Motor neuron (in vitro differentiated cells): ENCODE measurements at regions not wholly inside any gene's neighbourhood (a gene's known extent, or its start where the extent isn't known, plus 50 kb on each side); places are given as distances from the start of the nearest gene placed in this dataset.

Experiments
- ATAC-seq, 8 experiments: fragments of 200-7000 bp; cut with Tn5 transposase; replicated peaks in 6 of 8; 2 replicates each; pipeline ENCODE4 v1.8.0; 2021; ENCODE audit warnings: mild to moderate bottlenecking in 8 of 8, moderate library complexity in 8 of 8
- H3K27ac ChIP-seq, 2 donors: fragments of 250-450 bp; sonication (Bioruptor Pico); 2 replicates each; pipeline ENCODE4 v1.9.0; 2021; ENCODE audit warnings: antibody characterized with exemption in 2 of 2, mild to moderate bottlenecking in 2 of 2, moderate library complexity in 1 of 2
- H3K4me1 ChIP-seq, 2 donors: fragments of 250-450 bp; sonication (Bioruptor Pico); replicated peaks in 1 of 2; 2 replicates each; pipeline ENCODE4 v1.6.1; 2021; ENCODE audit warnings: antibody characterized with exemption in 2 of 2, mild to moderate bottlenecking in 2 of 2, moderate library complexity in 1 of 2
- H3K4me3 ChIP-seq, 5 donors: fragments of 250-450 bp; sonication (Bioruptor Pico); 2 replicates each; pipeline ENCODE4 v1.9.0; 2021; ENCODE audit warnings: antibody characterized with exemption in 5 of 5, mild to moderate bottlenecking in 5 of 5, moderate library complexity in 4 of 5
- WGBS, 10 experiments: fragments of 450-650 bp; shearing (Covaris generic); methylation state at CpG; one replicate each; pipeline ENCODE4 v1.0.0; 2022; 5-methylcytosine and 5-hydroxymethylcytosine counted together
- in situ Hi-C, 9 experiments: fragments of 400-800 bp; cut with MboI; loops; one replicate each; pipeline ENCODE4 v1.15.0; 2021; ENCODE audit warnings: low sequenced_read_pairs in 9 of 9, low pct_unique_long_range_greater_than_20kb in 2 of 9; ENCODE audit not compliant: unreplicated experiment in 9 of 9

DNA sequence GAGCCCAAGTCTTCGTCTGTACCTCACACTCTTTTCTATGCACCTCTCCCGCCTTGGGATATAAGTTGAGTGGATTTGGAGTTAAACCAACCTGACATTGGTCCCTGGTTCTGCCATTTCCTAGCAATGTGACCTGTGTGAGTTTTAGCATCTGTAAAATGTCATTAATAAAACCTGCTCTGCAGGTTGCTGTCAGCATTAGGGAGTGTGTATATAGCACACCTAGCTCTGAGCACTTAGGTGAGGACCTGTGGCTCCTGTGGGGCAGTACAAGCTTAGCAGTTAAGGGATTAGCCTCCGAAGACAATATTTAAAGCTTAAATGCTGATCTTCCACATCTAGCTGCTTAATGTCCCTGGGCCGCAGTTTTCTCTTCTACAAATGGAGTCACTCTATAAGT lies 248.0 kb downstream of the TMEM114 start:
- WGBS, 10 experiments: 0 to 84% (median 63%) methylated on average over 1 to 3 of the region's 4 CpGs; no CpG with 5 or more reads in 3 of the 10 experiments
- no peak for ATAC-seq
- in situ Hi-C loops: no loop called here
- Histone ChIP-seq H3K4me3 (no peak overlapping the region), H3K27ac (no peak overlapping the region), H3K4me1 (peaks cover 0 to 2% of the 10 kb centered on the region in 2 donors)

DNA sequence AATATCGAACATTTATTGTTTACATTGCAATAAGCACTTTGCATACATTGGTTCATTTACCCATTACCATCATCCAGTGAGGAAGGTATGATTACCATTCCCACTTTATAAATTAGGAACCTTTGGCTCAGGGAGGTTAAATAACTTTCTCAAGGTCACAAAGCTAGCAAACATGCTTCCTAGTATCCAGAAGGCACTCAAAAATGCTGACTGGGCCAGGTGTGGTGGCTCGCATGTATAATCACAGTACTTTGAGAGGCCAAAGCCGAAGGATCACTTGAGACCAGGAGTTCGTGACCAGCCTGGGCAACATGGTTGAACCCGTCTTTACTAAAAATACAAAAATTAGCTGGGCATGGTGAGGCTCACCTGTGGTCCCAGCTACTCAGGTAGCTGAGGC lies 259.6 kb downstream of the TMEM114 start:
- in situ Hi-C loops: no loop called here
- 0 to 89% (median 60%) methylated on average over 1 to 5 of the region's 5 CpGs; no CpG with 5 or more reads in 2 of the 10 experiments for WGBS, 10 experiments
- no peak for ATAC-seq
- H3K4me1 ChIP-seq: peaks cover 0 to 7% of the 10 kb centered on the region in 2 donors
- H3K27ac ChIP-seq: no peak overlapping the region
- no peak overlapping the region for H3K4me3 ChIP-seq

DNA sequence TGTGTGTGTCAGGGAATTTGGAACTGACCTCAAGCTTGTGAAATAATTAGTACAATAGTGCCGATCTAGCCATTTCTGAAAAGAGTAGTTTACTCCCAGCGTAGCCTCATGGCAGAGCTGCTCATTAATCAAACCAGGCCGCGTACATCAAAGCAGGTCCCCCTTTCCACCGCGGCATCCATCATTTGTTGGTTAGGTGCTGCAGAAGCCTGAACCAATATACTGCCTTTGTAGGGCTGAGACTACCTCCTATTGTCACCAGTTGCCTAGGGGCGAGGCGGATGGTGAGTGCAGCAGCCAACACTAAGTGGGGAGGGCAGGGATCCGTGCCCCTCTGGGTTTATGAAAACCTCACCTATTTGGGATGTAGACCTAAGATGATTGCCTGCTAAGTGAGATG lies 264.1 kb downstream of the TMEM114 start:
- 0 to 67% (median 43%) methylated on average over 1 to 9 of the region's 9 CpGs; no CpG with 5 or more reads in 1 of the 10 experiments for whole genome bisulfite sequencing, 10 experiments

DNA sequence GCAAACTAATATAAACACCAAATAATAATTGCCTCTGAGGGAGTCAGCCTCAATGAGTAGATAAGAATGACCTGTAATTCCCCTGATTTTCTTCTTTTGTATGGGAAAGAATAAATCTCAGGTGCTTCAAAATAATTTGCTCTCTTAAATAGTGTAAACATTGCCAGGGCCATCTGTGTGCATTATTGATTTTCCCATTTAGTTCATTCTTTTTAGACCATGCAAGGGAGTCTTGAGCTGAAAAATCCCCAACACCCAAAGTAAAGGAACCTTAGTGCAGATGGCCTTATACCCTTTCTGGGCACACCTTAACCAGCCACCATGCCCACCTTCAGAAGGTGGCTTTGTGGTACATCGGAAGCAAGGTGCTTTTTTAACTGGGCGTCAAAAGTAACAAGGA lies 267.2 kb downstream of the TMEM114 start:
- Histone ChIP-seq H3K27ac (no peak overlapping the region), H3K4me3 (no peak overlapping the region), H3K4me1 (peaks cover 0 to 7% of the 10 kb centered on the region in 2 donors)
- WGBS, 10 experiments: 25 to 100% (median 90%) methylated on average over 1 to 2 of the region's 2 CpGs; no CpG with 5 or more reads in 2 of the 10 experiments
- no peak for ATAC-seq
- in situ Hi-C loops: no loop called here

More for the DNA sequence above, 264.1 kb downstream of the TMEM114 start:
- no peak overlapping the region for H3K4me3 ChIP-seq
- ATAC-seq: peak in 2 of 8 experiments; percentile 84 to 86
- H3K4me1 ChIP-seq: peaks cover 0 to 7% of the 10 kb centered on the region in 2 donors
- no peak overlapping the region for H3K27ac ChIP-seq
- in situ Hi-C loops: no loop called here

DNA sequence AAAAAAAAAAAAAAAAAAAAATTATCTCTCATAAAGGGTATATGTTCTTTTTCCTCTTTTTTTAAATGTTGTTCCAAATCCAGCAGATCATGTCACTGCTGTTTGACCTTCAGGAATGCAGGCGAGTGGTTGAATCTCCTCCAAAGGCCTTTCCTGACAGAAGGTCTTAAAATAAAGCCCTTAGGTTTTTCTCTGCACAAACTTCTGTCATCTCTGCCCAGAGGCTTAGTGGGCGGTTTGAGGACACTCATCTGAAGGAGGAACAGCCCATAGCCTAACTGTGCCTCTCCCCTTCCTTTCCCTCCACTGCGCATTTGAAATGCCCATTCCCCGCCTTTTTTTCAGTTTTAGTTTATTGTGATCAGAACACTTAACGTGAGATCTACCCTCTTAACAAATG lies 270.2 kb downstream of the TMEM114 start:
- H3K4me3 ChIP-seq: no peak overlapping the region
- WGBS, 10 experiments: 0 to 83% (median 54%) methylated on average over 1 to 5 of the region's 5 CpGs
- in situ Hi-C loops: no loop called here

DNA sequence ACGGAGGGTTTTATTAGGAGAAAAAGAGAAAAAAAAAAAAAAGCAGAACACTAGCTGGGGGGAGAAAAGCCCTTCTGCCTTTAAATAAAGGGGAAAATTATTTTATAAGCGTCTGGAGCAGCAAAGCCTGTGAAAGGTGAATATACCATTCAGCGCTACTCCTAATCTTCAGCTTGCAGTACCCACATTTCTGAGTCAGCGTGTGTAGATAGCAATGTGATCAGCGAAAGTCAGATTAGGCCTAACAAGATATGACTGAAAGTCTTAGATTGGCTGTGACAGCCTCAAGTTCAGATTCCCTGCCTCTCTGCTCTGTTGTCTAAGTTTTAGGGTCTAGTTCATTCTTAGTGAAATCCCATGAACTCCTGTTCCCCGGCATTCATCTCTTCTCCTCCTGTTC lies 279.5 kb downstream of the TMEM114 start:
- no peak overlapping the region for H3K27ac ChIP-seq
- no peak for ATAC-seq
- no peaks in the 10 kb centered on the region for H3K4me1 ChIP-seq
- WGBS, 10 experiments: 0 to 84% (median 55%) methylated on average over 2 to 6 of the region's 6 CpGs
- in situ Hi-C loops: no loop called here
- no peak overlapping the region for H3K4me3 ChIP-seq

More for the DNA sequence above, 270.2 kb downstream of the TMEM114 start:
- no peak for ATAC-seq
- no peaks in the 10 kb centered on the region for H3K4me1 ChIP-seq
- no peak overlapping the region for H3K27ac ChIP-seq

DNA sequence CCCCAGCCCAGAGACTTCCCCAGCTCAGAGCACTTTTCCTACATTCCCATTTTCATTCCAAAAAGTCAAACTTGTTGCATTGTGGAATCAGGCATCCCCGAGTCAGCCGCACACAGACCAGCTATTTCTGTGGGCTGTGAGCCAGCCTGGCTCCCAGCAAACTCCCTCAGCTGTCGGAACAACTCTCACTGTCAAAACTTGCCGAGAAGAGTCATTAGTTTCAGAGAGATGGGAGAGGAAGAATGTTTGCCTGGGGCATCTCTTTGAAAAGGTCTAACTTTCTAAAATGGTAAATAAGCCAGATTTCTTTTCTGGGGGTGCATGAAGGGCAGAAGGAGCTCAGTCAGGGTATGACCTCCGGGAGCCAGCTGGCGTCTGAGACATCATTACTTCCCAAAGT lies 280.0 kb downstream of the TMEM114 start:
- in situ Hi-C loops: no loop called here
- no peak for ATAC-seq
- 0 to 79% (median 8%) methylated on average over 1 to 6 of the region's 6 CpGs; no CpG with 5 or more reads in 2 of the 10 experiments for WGBS, 10 experiments
- Histone ChIP-seq H3K4me1 (no peaks in the 10 kb centered on the region), H3K4me3 (no peak overlapping the region), H3K27ac (no peak overlapping the region)

DNA sequence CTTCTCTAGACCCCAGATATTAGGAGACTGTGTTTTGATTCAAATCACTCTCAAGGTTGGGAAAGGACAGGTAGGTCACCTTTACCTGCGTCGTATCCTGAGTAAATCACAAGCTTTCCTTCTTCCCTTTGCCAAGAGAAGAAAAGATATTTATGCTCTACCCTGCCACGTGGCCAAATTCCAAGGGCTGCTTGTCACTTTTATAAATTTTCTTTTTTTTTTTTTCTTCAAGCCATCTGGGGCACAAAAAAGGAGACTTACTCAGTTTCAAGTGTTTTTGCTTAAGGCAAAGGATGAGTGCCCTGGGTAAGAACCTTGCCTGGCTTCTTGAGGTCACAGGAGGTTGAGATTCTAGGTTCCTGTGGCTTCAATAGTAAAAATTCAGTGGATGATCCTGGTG lies 285.1 kb downstream of the TMEM114 start:
- H3K4me1 ChIP-seq: no peaks in the 10 kb centered on the region
- in situ Hi-C loops: no loop called here
- WGBS, 10 experiments: 0 to 86% (median 31%) methylated on average over 1 to 3 of the region's 3 CpGs; no CpG with 5 or more reads in 2 of the 10 experiments
- no peak overlapping the region for H3K4me3 ChIP-seq
- H3K27ac ChIP-seq: no peak overlapping the region
- ATAC-seq: no peak

DNA sequence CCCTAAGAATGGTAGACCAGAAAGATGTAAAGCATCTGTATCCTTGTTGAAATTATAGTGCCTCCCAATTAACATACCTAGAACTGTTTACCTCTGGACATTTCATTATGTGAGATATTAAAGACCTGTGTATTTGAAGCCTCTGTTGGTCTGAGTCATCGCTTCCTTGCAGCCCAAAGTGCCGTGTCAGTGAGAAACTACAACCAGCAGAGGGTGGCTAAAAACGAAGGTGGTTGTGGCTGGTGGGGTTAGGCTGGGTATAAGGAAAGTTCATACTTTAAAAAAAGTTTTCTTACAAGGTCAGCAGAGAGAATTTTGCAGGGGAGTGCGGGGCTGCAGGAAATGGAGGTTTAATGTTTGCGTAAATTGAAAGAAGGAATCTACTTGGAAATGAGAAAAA lies 290.7 kb downstream of the TMEM114 start:
- Histone ChIP-seq H3K4me3 (no peak overlapping the region), H3K27ac (no peak overlapping the region), H3K4me1 (peaks cover 0 to 20% of the 10 kb centered on the region in 2 donors)
- no peak for ATAC-seq
- in situ Hi-C loops: no loop called here
- WGBS, 10 experiments: 19 to 100% (median 60%) methylated on average over 1 to 5 of the region's 5 CpGs; no CpG with 5 or more reads in 1 of the 10 experiments

DNA sequence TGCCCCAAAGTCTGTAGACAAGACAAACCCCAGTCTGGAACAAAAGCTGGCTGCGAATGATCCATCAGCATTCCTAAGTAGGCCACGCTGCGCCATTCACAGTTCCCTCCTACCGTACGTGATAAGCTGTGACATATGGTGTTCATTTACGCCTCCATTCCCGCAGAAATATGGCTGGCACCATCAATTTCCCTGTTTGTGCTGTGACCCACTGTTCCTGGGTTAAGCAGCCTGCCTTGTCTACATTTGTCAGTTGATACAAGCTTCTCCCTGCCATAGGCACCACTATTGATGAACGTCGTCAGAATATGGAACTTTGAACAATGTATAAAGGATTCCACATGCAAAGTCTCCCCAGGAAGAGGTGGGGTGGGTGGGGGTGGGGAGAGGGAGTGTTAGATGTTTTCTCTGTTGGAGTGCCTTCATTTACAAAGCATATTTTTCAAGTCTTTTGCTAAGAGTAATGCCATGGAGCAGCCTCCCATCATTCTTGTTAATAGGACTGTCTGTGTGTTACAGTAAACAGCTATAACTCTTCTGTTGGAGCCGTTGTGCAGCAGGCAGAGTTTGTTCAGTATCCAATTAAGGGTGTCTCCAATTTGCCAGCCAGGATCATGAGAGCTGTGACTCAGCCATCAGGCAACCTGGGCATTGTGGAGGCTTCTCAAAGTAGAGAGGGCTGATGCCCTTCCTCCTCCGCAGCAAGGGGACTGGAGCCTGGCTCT lies 294.6 kb downstream of the TMEM114 start:
- Histone ChIP-seq H3K4me1 (peaks cover 0 to 20% of the 10 kb centered on the region in 2 donors), H3K4me3 (no peak overlapping the region), H3K27ac (peak overlapping the region in 1 of 2 donors; percentile 38)
- in situ Hi-C loops: no loop called here
- 14 to 68% (median 56%) methylated on average over 1 to 9 of the region's 11 CpGs; no CpG with 5 or more reads in 3 of the 10 experiments for WGBS, 10 experiments
- ATAC-seq: peak in 3 of 8 experiments; percentile 65 to 91 (median 87)

DNA sequence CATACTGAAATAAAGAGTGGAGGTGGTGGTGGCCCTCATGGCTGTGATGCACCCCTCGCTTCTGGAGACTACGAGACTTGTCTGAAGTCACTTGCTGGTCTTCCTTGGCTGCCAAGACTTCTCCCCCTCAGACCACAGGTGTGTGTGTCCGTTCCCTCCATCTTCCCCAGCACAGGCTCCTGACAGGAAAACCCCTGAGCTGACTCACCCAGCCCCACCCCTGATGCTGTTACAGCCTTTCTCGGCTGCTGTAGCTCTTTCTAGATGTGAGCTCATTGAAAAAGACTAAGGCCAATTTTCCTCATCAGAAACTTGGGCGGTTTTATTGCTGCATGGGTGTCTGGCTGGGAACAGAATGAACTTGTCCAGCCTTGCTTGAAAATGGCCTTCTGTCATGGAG lies 296.9 kb downstream of the TMEM114 start:
- peak in 2 of 8 experiments; percentile 52 to 57 for ATAC-seq
- Histone ChIP-seq H3K4me3 (no peak overlapping the region), H3K4me1 (peaks cover 0 to 20% of the 10 kb centered on the region in 2 donors), H3K27ac (no peak overlapping the region)
- in situ Hi-C loops: no loop called here
- 20 to 95% (median 45%) methylated on average over 1 to 3 of the region's 5 CpGs; no CpG with 5 or more reads in 6 of the 10 experiments for WGBS, 10 experiments

DNA sequence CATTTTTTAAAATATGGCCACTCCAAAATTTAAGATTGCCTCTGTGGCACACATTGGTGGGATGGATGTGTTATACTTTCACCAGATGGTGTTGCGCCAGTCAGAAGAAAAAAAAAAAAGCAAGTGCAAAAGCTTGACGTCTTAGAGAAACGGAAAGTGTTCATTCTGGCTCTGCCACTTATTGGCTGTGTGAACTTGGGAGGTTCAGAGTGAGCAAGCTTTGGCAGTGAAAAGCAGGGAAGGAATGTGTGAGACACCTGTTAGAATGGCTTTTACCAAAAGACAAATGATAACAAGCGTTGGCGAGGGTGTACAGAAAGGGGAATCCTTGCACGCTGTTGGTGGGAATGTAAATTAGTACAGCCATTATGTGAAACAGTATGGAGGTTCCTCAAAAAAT lies 298.0 kb downstream of the TMEM114 start:
- ATAC-seq: no peak
- Histone ChIP-seq H3K4me3 (no peak overlapping the region), H3K4me1 (peaks cover 0 to 20% of the 10 kb centered on the region in 2 donors), H3K27ac (no peak overlapping the region)
- 18 to 96% (median 51%) methylated on average over 2 to 6 of the region's 6 CpGs for WGBS, 10 experiments
- in situ Hi-C loops: no loop called here

DNA sequence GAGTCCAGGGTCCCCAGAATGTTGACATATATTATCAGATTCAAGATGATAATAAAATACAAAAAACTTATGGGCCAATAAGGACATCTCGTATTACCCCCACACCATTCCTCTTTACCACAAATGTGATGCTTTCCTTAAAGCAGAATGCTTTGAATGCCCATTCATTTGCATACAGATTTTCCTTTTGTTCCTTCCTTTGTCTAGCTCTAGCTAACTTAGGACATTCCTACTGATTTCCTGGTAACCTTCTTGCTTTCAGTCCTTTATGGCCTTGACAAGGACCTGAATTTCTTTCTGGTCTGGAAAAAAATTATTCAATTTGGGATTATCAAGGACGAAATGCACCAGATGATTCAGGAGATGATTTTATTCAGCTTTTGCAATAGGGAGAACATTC lies 304.0 kb downstream of the TMEM114 start:
- no peak overlapping the region for H3K4me3 ChIP-seq
- no peak overlapping the region for H3K27ac ChIP-seq
- no peak for ATAC-seq
- in situ Hi-C loops: no loop called here
- 0 to 65% (median 2%) methylated on average over 1 to 2 of the region's 2 CpGs; no CpG with 5 or more reads in 2 of the 10 experiments for WGBS, 10 experiments
- no peaks in the 10 kb centered on the region for H3K4me1 ChIP-seq

DNA sequence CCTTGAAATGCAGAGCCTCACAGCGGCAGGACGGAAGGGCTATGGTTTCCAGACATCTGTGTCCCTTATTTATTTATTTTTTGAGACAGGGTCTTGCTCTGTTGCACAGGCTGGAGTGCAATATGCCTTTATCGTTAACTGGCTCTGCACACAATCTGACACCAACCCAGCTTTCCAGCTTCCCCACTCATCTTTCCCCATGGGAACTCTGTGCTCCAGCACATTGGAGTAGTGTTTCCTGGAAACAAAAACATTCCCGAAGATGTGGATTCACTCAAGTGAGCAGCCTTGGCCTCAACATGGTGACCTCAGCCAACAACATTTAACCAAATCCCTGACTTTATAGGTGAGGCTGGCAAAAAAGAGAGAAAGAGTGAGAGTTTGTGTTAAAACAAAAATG lies 307.1 kb downstream of the TMEM114 start:
- WGBS, 10 experiments: 0 to 87% (median 47%) methylated on average over 1 to 4 of the region's 4 CpGs; no CpG with 5 or more reads in 4 of the 10 experiments

More for the DNA sequence above, 307.1 kb downstream of the TMEM114 start:
- in situ Hi-C loops: no loop called here
- H3K27ac ChIP-seq: no peak overlapping the region
- H3K4me1 ChIP-seq: no peaks in the 10 kb centered on the region
- no peak for ATAC-seq
- no peak overlapping the region for H3K4me3 ChIP-seq
